K562 (cell line): ENCODE measurements at regions not wholly inside any gene's neighbourhood (a gene's known extent, or its start where the extent isn't known, plus 50 kb on each side); places are given as distances from the start of the nearest gene placed in this dataset.

ENCODE experiments used
- TF ChIP-seq, protein P1 (sequence below), 2 experiments: fragments of 450-650 bp; IDR thresholded peaks; 2 replicates each; pipeline ENCODE4 v1.6.1; 2016; ENCODE audit warnings: mild to moderate bottlenecking in 2 of 2, borderline replicate concordance in 1 of 2, low read depth in 1 of 2, moderate library complexity in 1 of 2

DNA sequence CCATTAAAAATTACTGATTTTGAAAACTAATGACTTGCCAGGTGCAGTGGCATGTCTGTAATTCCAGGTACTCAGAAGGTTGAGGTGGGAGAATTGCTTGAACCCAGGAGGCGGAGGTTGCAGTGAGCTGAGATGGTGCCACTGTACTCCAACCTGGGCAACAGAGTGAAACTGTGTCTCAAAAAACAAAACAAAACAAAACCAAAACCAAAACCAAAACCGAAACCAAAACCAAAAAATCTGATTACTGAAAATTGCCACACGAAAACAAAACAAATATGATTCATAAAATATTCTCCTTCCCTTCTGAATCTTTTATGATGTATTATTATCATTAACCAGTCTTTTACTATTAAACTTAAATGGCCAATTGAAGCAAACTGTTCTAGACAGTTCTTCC is 74.1 kb downstream of the SERINC2 start (continued):
- TF ChIP-seq, protein P1, sequence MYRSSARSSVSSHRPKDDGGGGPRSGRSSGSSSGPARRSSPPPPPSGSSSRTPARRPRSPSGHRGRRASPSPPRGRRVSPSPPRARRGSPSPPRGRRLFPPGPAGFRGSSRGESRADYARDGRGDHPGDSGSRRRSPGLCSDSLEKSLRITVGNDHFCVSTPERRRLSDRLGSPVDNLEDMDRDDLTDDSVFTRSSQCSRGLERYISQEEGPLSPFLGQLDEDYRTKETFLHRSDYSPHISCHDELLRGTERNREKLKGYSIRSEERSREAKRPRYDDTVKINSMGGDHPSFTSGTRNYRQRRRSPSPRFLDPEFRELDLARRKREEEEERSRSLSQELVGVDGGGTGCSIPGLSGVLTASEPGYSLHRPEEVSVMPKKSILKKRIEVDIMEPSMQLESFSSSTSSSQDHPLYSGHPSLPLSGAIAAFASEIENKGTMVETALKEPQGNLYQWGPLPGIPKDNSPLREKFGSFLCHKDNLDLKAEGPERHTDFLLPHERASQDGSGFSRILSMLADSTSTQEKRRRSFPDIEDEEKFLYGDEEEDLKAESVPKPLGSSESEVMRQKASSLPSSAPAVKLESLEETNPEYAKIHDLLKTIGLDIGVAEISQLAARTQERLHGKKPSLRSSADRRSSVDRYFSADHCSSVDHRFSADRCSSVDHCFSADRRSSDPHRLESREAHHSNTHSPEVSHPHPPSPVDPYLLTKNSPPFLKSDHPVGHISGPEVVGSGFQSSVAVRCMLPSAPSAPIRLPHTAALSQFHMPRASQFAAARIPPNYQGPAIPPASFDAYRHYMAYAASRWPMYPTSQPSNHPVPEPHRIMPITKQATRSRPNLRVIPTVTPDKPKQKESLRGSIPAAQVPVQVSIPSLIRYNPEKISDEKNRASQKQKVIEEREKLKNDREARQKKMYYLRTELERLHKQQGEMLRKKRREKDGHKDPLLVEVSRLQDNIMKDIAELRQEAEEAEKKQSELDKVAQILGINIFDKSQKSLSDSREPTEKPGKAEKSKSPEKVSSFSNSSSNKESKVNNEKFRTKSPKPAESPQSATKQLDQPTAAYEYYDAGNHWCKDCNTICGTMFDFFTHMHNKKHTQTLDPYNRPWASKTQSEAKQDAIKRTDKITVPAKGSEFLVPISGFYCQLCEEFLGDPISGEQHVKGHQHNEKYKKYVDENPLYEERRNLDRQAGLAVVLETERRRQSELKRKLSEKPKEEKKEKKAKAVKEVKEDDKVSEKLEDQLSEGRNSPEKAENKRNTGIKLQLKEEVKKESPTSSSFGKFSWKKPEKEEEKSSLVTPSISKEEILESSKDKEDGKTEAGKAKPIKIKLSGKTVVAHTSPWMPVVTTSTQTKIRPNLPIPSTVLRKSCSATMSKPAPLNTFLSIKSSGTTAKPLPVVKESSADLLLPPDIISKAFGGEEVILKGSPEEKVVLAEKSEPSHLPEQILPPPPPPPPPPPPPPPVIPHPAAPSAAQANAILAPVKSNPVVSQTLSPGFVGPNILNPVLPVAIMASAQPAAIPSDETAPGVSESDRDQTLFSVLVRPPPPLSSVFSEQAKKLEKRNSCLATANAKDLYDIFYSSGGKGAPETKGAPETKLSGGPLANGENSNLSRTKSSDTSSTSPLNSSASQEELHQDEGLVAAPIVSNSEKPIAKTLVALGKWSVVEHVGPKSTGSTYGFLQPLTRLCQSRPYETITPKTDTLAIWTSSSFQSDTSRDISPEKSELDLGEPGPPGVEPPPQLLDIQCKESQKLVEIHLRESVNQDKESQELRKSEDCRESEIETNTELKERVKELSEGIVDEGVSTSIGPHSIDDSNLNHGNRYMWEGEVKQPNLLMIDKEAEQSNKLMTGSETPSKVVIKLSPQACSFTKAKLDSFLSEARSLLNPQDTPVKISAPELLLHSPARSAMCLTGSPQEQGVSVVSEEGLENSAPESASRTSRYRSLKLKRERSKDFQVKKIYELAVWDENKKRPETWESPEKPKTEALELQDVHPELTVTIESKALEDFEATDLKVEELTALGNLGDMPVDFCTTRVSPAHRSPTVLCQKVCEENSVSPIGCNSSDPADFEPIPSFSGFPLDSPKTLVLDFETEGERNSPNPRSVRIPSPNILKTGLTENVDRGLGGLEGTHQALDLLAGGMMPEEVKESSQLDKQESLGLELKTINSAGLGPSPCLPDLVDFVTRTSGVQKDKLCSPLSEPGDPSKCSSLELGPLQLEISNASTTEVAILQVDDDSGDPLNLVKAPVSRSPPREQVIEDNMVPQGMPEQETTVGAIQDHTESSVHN (IDR thresholded peaks at IDR 0.05; ENCODE audit: borderline replicate concordance in 1 of 2, low read depth in 1 of 2) = peak in 1 of 2 experiments; percentile 73; a peak in 2 of 4 replicates
